Stimulated activated CD8-positive, alpha-beta memory T cell treated with anti-CD3 and anti-CD28 coated beads, Interleukin-2, amount 100 ng/mL, for 48 hours (primary cell): ENCODE measurements at regions not wholly inside any gene's neighbourhood (a gene's known extent, or its start where the extent isn't known, plus 50 kb on each side); places are given as distances from the start of the nearest gene placed in this dataset.

Source experiments
- DNase-seq, 2 donors: peaks; one replicate each; pipeline ENCODE4 v3.0.0-alpha.2; 2020; ENCODE audit warnings: low read depth in 2 of 2

DNA sequence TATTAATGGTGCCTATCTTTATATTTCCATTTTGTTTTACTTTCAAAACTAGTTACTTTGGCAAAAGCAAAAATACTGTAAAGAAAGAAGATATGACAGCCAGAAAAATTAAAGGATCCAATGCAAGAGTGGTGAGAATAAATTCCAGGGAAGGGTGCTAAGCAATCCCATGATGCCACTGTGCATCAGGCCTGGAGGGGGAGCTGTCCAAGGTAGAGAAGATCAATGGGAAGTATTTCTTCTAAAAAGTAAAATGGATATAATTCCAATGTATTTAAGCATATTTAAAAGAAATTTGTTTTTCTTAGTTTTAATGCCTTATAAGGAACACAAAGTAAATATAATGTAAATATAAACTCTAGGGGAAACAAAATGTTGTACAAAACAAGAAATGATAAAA is 1382.2 kb upstream of the B3GALT2 start:
- no peak for DNase-seq

DNA sequence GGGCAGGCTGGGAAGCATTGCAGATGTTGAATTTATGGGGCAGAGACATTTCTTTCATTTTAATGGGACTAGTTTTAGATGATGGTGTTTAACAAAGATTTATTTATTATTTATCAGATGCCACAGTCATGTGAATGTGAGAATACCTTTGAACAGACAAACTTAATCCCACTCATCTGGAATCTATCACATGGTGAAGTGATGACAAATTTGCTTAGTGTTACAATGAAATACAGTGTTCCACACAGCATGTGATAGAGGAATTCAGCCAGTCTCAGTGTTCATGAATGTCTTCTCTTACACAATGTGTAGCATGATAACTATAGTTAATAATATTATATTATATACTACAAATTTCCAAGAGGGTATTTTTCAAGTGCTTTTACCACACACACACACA is 1361.7 kb upstream of the B3GALT2 start:
- DNase-seq = no peak

DNA sequence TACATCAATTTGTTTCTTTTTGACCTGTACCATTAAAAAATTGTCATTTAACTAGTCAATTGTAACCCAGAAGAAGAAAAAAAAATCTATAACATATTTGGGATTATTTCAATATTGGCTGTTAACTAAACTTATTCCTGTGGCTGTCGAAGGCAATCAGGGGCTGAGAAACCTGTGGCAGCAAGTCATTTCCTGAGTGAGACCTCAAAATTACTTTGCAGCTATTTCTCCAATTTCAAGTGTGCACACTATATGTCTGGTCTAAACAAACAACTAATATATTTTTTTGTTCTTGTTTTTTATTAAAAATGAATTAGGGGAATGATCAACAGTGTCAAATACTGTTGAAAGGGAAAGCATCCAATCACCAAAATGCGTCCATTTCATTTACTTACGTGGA is 1357.6 kb upstream of the B3GALT2 start:
- DNase-seq = no peak

DNA sequence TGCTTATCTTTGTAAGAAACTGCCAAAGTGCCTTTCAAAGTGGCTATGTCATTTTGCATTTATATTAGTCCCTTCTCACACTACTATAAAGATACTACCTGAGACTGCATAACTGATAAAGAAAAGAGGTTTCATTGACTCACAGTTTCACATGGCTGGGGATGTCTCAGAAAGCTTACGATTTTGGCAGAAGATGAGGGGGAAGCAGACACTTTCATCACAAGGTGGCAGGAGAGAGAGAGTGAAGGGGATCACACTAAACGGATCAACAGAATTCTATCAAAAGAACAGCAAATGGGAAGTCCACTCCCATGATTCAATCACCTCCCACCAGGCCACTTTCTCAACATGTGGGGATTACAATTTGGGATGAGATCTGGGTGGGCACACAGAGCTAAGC is 1352.0 kb upstream of the B3GALT2 start:
- DNase-seq = no peak

DNA sequence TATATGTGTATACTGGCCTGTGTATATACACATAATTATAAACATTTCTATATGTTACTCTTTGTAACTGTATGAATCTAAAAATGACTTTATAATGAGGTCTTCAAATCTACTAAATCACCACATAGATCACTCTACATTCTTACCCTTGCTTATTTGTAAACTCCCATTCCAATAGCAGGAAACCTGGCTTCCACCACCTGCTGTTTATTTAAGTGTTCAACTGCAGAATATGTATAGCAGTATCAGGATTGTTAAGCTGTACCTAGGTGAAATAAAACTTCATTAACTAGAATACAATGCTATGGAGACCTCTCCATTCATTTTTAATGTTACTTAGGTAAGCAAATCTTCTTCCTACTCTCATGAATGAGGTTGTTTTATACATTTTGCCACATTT is 1351.1 kb upstream of the B3GALT2 start:
- DNase-seq = no peak

DNA sequence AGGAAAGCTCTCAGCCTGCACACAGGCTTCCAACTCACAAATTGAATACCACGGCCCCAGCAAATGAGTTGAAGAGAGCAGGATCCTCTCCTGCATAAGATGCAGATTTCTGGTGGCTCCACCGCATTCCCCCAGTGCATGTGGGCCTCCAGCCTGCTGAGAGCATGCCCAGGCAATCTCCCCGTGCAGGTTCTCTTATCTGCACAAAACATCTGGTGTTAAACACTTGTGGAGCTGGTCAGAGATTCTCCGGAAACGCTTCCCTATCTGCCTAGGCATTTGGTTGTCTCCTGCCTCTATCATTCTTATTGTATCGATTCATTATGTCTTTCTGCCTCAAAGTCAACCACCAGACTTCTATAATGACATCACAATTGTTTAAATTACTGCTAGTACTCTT is 1349.0 kb upstream of the B3GALT2 start:
- DNase-seq = no peak

DNA sequence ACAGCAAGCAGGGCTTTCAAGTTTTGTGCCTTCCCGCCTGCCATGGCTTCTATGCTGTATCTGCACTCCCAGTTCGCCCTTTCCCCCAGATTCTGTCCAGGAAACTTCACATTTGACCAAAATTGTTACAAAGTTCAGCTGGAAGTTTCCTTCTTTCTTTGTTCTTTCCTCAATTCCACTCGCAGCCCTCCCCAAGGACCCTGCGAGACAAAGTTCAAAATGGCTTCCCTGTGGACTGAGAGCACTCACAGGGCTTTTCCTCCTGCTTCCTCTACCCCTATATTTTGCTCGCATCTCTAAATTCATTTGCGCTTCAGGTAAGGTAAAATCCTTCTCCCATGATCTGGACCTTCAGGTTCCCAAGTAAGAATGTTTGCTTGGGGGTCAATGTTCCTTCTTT is 1348.4 kb upstream of the B3GALT2 start:
- no peak for DNase-seq

DNA sequence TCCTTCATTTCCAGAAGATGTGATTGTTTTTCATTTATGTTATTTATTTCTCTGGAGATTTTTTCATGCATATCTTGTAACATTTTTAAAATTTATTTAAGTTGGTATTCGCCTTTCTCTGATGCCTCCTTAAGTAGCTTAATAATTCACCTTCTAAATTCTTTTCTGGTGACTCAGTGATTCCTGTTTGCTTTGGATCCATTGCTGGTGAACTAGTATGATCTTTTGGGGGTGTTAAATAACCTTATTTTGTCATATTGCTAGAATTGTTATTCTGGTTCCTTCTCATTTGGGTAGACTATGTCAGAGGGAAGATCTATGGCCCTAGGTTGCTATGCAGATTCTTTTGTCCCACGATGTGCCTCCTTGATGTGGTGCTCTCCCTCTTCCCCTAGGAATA is 1347.2 kb upstream of the B3GALT2 start:
- no peak for DNase-seq

DNA sequence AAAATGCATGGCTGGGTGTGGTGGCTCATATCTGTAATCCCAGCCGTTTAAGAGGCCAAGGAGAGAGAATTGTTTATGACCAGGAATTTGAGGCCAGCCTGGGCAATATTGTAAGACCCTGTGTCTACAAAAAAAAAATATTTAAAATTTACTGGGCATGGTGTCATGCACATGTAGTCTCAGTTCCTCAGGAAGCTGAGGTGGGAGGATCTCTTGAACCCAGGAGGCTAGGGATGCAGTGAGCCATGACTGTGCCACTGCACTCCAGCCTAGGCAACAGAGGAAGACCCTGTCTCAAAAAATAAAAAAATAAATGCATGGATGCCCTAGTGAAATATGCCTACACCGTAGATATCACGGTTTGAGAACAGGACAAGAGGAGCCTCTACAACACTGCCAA is 1331.2 kb upstream of the B3GALT2 start:
- no peak for DNase-seq

DNA sequence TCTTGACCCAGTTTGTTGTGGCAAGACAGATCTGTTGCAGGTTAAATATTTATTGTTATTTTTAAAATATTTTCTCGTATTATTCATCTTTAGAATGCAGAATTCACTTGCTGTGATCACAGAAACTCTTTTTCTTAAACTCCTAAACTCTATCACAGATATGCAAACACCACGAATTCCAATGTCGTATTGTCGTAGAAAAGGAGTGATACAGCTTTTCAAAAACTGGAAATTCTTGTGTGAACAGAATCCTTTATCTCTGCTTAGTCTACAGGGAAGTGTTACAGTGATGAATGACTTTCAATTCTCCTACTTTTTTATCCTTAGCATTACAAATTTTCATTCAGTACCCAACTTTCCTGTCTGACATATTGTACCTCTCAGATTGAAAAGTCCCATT is 1329.5 kb upstream of the B3GALT2 start:
- DNase-seq = no peak

DNA sequence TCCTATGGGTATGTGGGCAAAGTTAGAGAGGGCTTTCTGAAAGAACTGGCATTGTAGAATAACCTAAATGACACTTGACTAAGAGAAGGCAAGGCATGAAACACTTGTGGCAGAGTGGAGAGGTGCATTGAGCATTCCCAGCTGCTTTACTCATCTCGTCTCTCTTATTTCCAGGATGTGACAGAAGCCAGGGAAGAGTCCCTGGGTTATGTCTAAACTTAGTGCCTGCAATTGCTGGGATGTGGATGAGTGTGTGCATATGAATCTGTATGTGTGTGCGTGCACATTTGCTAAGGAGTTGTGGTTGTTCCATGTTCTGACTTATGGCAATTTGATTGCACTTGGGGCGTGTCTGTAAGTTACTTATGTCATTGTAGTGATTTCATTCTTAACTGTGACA is 1326.5 kb upstream of the B3GALT2 start:
- DNase-seq = no peak

DNA sequence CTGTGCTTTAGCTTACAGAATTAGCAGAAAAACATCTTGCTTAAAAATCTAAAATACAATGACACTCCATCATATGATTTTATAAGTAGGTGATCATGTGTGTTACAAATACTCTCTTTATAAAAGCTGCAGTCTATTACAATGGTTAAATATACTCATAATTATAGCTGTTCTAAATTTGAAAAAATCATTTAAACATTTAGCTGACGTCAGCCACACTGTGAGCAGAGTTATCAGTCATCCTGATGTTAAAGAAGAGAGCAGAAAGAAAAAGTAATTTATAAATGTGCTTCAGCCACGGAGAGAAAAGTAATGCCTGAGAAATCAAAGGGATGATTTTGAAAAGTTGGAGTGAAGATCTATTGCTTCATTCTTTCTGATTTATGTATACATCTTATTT is 1325.9 kb upstream of the B3GALT2 start:
- no peak for DNase-seq

DNA sequence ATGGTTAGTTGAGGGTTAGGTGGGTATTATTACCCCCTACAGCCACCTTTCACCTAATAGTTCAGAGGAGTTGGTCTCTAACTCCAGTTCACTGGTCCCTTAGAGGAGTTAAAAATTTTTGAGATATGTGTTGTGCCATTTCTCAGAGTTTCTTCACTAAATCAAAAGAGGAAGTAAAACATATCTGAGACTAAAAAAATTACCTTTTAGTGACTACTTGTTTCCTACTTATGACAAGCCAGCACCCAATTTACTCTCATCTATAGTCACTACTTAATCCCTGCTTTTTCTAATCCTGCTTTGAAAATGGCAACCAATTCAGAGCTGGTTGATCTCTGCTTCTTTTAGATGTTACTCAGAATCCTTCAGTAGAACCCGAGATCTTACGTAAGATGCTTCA is 1316.8 kb upstream of the B3GALT2 start:
- DNase-seq = no peak

DNA sequence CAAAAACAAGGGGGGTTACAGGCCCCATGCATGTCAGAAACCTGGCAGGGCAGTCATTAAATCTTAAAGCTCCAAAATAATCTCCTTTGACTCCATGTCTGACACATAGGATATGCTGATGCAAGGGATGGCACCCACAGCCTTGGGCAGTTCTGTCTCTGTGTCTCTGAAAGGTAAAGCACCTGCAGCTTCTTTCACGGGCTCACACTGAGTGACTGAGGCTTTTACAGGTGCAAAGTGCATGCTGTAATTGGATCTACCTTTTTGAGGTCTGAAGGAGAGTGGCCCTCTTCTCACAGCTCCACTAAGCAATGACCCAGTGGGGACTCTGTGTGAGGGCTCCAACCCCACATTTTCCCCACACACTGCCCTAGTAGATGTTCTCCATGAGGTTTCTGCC is 1309.0 kb upstream of the B3GALT2 start:
- DNase-seq = no peak

DNA sequence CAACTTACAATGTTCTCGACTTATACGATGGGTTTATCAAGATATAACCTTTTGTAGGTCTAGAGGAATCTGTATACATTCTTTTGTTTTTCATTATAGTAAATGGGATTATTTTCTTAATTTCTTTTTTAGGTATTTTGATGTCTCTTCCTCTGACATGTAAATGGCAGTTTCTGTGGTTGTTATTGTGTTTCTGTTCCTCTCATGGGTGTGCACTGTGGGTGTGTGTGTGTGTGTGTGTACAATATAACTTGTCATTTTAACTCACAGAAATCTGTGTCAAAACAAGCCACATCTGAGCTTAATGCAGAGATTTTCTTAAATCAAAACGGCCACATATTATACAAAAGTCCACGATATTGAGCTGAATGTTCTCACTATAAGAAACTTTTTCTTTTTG is 1300.8 kb upstream of the B3GALT2 start:
- DNase-seq = no peak

DNA sequence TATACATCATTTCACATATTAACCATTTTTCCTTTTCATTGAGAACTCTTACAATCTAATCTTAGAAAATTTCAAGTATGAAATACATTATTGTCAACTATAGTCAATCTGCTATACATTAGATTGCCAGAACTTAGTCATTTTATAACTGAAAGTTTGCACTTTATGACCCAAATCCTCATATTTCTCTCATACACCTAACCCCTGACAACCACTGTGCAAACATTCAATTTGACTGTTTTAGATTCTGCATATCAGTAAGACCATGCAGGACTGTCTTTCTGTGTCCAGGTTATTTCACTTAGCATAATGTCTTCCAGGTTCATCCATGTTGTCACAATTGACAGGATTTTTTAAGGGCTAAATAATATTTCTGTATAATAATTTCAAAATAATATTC is 1299.0 kb upstream of the B3GALT2 start:
- no peak for DNase-seq

DNA sequence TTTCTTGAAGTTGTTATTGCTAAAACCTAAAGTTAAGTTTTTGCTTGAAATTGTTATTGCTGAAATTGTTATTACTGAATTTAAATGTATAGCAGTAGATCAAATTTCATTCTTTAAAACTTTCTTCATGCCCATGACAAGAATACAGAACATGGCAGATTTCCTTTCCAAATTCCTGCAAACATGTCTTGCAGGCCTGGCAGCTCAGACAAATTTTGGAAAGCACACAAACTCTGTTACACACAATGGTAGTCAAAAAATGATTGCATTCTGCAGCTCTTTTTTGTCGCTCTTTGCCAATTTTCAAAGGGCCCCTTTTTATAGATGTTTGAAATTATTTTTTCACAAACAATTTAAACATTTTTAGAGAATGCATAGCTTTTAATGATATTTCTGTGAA is 1292.3 kb upstream of the B3GALT2 start:
- DNase-seq = no peak

DNA sequence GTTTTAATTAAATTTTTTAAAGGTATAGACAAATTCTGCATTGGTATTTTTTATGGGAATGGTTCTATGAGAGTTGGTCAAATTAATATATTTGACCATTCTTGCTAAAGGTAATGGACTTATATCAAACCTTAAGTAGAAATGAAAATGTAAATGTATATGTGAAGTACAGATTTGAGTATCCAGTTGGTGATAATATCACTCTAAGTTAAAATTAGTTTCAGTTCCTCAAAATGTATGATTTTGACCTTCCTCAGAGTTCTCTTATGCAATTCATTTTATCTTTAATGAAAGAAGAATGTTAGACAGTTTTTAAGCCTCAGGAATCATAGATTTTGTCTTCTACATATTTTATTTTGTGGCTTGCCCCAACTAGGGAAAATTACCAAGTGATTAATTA is 1291.5 kb upstream of the B3GALT2 start:
- no peak for DNase-seq

DNA sequence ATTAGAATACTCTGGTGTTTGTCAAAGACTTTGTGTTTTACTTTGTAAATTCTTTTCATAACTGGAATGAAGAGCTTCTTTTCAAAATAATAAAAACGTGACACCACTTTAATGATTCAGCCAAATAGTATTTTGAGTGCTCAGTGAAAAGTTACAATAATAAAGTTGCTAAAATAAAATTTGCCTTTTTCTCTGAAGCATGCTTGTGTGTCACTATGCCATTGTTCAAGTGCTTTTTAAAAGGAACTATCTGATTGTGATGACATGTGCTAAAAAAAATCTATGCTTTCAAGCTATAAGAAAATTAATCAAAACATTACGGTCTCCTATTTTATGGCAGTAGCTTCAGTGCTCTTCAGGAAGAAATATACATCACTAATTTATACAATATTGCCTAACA is 1290.5 kb upstream of the B3GALT2 start:
- no peak for DNase-seq

DNA sequence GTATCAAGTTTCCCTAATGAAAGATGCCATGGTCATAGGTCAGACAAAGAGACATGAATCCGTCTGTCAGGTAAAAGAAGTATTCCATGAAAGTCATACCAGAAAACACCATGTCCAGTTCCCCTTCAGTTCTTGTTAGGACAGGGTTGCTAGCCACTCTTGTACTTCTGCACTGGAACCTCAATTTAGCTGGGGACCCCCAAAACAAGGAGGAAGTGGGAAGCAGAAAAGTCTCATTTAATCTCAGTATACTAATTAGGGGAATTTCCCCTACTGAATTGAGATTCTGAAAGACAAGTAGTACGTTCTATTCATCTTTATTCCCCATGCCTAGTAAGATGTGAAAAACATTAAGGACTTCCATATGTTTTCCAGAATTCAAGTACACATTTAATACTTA is 1289.9 kb upstream of the B3GALT2 start:
- DNase-seq = no peak

DNA sequence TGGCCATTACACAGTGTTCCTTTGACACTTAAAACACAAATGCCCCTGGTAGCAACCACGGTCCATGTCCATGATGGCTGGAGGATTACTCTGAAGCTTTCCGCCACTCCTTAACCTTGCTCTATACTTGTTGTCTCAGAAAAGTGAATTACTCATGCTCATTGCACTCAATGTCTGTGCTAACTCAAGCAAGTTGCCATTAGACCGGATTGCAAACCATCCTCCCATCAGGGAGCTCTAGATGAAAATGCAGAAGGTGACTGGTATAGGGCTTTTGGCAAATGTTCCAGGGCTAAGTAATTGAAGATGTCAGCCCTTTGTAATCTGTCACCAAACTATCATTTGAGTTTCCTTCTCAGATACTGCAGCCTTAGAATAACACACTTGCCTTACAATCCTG is 1288.3 kb upstream of the B3GALT2 start:
- no peak for DNase-seq

DNA sequence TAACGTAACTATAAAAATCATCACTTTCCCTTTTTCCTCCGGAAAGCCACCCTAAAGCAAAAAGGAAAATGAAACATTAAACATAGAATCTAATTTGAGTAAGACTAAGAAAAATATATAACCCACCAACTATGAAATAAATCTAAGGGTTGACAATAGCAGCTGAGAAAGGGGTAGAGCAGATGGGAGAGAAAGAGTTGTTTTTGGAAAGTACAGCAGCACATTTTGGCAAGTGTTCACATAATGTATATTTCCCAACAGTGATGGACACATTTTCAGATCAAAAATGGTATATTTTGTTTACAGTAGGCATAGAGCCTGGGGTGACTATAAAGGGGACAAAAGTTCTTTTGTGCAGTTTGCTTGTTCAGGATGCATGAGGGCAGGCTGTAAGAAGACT is 1287.4 kb upstream of the B3GALT2 start:
- no peak for DNase-seq

DNA sequence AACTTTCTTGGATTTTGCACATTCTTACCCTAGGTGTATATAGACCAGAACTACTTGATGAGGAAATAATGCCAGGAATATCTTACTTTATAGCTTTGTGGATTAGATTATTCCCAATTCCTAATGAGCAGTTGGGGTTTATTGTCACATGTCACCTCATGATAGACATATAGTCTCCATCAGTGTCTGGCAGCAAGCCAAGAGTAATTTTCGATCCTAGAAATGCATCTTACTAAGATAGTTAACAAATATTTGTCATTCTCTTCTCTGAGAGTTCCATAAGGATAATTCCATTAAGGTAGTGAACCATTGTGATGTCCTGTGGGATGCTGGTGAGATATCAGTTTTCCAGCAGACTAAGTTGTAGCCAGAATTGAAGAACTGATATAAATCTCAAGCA is 1282.9 kb upstream of the B3GALT2 start:
- DNase-seq = no peak

DNA sequence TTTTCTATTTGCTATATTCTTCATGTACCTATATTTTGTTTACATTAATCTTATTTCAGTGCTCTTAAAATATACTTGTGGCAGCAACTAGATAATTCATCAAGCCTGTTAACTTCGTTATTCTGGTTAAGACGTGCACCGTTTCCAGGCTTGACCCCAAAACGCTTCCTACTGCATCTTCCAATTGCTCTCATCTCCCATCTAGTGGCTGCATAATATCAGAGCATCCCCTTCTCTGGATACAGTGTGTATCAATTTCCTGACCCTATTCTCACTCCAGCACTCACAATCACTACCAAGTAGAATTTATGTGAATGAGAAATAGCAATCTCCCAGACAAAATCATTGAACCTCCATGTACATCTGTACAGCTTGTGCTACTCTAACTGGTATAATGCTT is 1280.3 kb upstream of the B3GALT2 start:
- no peak for DNase-seq

DNA sequence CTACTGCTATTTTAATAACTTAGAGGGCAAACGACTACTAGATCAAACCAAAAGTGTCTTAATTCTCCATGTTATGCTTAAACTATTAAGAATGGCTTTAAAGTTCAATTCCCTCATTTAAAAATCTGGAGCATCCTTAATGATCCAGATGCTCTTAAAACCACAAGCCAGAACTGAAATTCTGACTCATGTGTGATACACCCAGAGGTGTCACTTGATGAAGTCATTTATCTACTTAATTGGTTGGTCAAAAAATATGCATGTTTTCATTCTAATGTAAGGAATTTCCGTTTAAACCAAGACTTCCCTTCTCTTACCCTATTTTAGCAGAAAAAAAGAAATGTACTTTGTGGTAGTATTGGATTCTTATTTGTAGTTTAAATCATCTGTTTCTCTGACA is 1261.2 kb upstream of the B3GALT2 start:
- DNase-seq = no peak
